ENCODE measurements at regions not wholly inside any gene's neighbourhood (a gene's known extent, or its start where the extent isn't known, plus 50 kb on each side); places are given as distances from the start of the nearest gene placed in this dataset.

DNA sequence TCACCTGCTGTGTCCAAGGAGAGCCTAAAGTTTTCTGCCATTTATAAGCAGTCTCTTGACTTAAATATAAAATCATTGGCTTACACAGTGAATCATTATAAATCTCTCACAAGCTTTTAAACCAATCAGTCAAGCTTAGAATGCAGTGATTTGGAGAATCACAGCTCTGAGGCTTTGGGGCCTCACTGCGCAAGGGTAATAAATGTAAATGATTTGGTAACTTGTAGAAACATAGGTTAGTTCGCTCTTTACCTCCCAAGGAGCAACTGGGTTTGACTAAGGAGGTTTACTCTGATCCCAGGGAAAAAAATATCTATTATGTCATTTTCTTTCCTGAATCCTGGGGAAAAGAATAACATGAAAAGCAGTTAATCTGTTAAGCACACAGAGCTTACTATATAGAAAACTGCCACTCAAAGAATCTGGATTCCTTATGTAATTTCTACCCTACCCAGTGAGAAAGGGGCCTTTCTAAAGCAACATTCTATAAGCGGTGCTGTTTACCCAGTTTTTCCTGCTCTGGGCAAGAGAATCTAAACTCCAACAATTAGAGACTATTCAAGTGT, 128.2 kb downstream of the MZT1 start:
- TF ChIP-seq, protein P1, sequence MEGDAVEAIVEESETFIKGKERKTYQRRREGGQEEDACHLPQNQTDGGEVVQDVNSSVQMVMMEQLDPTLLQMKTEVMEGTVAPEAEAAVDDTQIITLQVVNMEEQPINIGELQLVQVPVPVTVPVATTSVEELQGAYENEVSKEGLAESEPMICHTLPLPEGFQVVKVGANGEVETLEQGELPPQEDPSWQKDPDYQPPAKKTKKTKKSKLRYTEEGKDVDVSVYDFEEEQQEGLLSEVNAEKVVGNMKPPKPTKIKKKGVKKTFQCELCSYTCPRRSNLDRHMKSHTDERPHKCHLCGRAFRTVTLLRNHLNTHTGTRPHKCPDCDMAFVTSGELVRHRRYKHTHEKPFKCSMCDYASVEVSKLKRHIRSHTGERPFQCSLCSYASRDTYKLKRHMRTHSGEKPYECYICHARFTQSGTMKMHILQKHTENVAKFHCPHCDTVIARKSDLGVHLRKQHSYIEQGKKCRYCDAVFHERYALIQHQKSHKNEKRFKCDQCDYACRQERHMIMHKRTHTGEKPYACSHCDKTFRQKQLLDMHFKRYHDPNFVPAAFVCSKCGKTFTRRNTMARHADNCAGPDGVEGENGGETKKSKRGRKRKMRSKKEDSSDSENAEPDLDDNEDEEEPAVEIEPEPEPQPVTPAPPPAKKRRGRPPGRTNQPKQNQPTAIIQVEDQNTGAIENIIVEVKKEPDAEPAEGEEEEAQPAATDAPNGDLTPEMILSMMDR (IDR thresholded peaks at IDR 0.05; ENCODE audit: control insufficient read depth, insufficient read depth, low read depth, low read length, missing control alignments), result no peak
- H3K4me3 ChIP-seq (ENCODE audit: control insufficient read depth, low read depth, low read length), result no peak overlapping the region
- DNase-seq (ENCODE audit: low read depth), result no peak

DNA sequence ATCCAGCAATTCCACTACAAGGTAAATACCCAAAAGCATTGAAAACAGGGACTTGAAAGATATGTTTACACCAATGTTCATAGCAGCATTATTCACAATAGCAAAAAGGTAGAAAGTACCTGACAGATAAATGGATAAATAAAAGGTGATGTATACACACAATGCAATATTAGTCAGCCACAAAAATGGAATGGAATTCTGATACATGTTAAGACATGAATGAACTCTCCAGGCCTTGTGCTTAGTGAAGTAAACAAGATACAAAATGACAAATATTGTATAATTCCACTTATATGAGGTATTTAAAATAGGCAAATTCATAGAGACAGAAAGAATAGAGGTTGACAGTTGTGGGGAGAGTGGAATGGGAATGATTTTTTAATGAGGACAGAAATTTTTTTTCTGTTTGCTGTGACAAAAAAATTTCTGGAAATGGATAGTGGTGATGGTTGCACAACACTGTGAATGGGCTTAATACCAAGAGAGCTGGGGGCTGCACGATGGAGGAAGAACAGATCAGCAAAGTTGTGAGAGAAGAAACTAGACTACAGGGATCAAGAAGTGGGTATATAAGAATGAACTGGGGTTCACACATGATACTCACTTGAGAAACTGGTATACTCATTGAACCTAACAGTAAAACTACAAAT, 137.2 kb downstream of the MZT1 start:
- TF ChIP-seq, protein P1 (IDR thresholded peaks at IDR 0.05; ENCODE audit: control insufficient read depth, insufficient read depth, low read depth, low read length, missing control alignments), result no peak
- no peak for DNase-seq (ENCODE audit: low read depth)

DNA sequence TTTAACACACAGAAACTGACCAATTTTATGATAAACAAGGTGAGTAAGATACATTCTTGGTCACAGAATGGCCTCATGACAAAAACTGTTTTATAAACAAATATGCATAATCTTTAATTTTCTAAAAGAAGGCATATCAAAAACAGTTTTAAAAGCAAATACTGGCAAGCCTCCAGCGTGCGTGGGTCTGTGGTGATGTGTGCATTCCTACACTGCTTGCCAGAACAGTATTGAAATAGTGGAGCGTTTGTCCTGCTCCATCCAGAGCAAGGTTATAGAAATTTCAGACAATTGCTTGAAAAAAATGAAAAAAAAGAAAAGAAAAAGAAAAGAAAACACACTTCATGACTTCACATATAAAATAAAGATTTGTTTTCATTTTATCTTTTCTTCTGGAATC, 140.9 kb downstream of the MZT1 start:
- H3K4me3 ChIP-seq (ENCODE audit: control insufficient read depth, low read depth, low read length), result no peak overlapping the region
- no peak for DNase-seq (ENCODE audit: low read depth)
- TF ChIP-seq, protein P1 (IDR thresholded peaks at IDR 0.05; ENCODE audit: control insufficient read depth, insufficient read depth, low read depth, low read length, missing control alignments), result no peak

More for the DNA sequence above, 137.2 kb downstream of the MZT1 start:
- no peak overlapping the region for H3K4me3 ChIP-seq (ENCODE audit: control insufficient read depth, low read depth, low read length)

DNA sequence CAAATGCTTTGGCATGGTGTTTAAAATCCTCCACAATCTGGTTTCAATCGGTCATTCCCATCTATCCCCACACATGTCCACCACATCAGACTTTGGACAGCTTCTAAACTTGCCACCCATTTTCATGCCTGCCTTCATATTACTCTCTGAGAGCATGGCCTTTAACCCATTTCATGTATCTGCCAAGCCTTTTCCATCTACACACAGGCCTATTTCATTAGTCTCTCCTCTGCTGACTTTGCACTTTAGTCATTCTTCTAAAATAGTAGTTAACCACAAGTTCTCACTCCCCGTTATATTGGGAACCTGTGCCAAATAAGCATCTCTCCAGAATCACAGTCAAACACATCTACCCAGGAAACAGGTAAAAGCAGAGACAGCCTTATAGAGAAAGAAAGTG, 142.2 kb downstream of the MZT1 start:
- DNase-seq (ENCODE audit: low read depth), result no peak
- no peak overlapping the region for H3K4me3 ChIP-seq (ENCODE audit: control insufficient read depth, low read depth, low read length)
- TF ChIP-seq, protein P1 (IDR thresholded peaks at IDR 0.05; ENCODE audit: control insufficient read depth, insufficient read depth, low read depth, low read length, missing control alignments), result no peak

DNA sequence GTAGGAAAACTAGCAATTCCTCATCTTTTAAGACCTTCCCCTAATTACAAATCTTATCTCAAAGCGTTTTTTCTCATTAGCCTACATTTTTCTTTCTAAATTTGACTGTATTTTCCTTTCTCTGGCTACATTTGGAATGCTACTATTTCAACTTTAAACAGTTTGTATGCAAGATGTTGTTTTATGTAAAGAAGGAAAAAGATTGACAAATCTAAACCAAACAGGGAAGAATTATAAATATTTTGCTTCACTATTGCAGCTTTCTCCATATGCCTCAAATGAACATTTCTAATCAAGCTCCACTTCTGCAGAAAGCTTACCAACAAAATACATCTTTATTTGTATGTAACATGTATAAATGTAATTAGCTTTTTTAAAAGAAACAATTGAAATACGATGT, 156.2 kb downstream of the MZT1 start:
- DNase-seq (ENCODE audit: low read depth), result no peak
- TF ChIP-seq, protein P1 (IDR thresholded peaks at IDR 0.05; ENCODE audit: control insufficient read depth, insufficient read depth, low read depth, low read length, missing control alignments), result no peak

DNA sequence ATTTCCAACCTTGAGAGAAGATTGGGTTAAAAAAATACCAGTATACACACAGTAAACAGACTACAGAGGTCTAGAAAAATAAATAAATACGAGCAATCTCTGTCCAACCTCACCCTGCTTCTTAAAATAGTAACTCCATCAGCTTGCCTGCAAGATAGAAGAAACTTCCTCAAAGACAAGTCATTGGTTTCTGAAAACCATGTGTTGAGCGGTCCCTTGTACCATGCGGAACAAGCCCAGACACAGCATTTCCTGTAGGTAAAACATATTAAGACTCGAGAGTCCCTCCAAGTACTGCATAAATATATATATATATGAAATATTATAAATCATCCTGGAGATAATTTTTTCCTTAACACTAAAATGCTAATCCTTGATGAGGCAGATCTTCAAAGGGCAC, 157.4 kb downstream of the MZT1 start:
- H3K4me3 ChIP-seq (ENCODE audit: control insufficient read depth, low read depth, low read length), result no peak overlapping the region
- TF ChIP-seq, protein P1 (IDR thresholded peaks at IDR 0.05; ENCODE audit: control insufficient read depth, insufficient read depth, low read depth, low read length, missing control alignments), result no peak
- DNase-seq (ENCODE audit: low read depth), result no peak

More for the DNA sequence above, 156.2 kb downstream of the MZT1 start:
- no peak overlapping the region for H3K4me3 ChIP-seq (ENCODE audit: control insufficient read depth, low read depth, low read length)

All from AG09309 (cell line).